ENCODE measurements at regions not wholly inside any gene's neighbourhood (a gene's known extent, or its start where the extent isn't known, plus 50 kb on each side); places are given as distances from the start of the nearest gene placed in this dataset.

DNA sequence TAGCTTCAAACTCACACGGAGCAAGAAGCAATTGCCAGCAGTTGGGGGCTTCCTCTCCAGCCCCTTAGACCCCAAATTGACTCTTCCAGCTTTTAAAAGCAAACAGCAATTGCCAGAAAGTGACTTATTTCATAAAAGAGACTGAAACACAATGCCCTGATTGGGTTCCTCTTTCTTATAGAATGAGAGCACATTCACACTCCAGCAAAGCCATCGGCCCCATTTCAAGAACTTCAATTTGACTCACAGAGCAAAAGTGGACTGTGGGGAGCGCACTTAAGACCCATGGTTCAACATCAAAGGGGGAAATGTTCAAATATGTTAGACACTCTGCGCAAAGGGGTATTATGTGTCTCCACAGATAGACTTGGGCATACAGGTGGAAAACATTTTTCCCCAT, 484.7 kb downstream of the BCL11A start:
- TF ChIP-seq POLR2A (IDR thresholded peaks at IDR 0.05; ENCODE audit: low read length) (no peak), GATA1 (IDR thresholded peaks at IDR 0.05; ENCODE audit: low read depth, low read length) (no peak)
